Ishikawa (cell line): ENCODE measurements at regions not wholly inside any gene's neighbourhood (a gene's known extent, or its start where the extent isn't known, plus 50 kb on each side); places are given as distances from the start of the nearest gene placed in this dataset.

Experiments
- CEBPB ChIP-seq: IDR thresholded peaks from 2 replicates; pipeline ENCODE4 v1.6.1; 2012
- CREB1 ChIP-seq: IDR thresholded peaks from 2 replicates; pipeline ENCODE4 v1.6.1; 2012; ENCODE audit warnings: low read depth
- EP300 ChIP-seq: IDR thresholded peaks from 2 replicates; pipeline ENCODE4 v1.6.1; 2012; ENCODE audit warnings: borderline replicate concordance
- NFIC ChIP-seq: IDR thresholded peaks from 2 replicates; pipeline ENCODE4 v1.6.1; 2012
- RAD21 ChIP-seq: IDR thresholded peaks from 2 replicates; pipeline ENCODE4 v1.6.1; 2012; ENCODE audit warnings: low read depth
- REST ChIP-seq: IDR thresholded peaks from 2 replicates; pipeline ENCODE4 v1.6.1; 2012; ENCODE audit warnings: low read depth, mild to moderate bottlenecking
- TAF1 ChIP-seq: IDR thresholded peaks from 2 replicates; pipeline ENCODE4 v1.6.1; 2012; ENCODE audit warnings: low read depth, mild to moderate bottlenecking
- TCF12 ChIP-seq: IDR thresholded peaks from 2 replicates; pipeline ENCODE4 v1.6.1; 2012; ENCODE audit warnings: low read depth
- TEAD4 ChIP-seq: IDR thresholded peaks from 2 replicates; pipeline ENCODE4 v1.6.1; 2012
- USF1 ChIP-seq: IDR thresholded peaks from 2 replicates; pipeline ENCODE4 v1.6.1; 2012
- YY1 ChIP-seq: IDR thresholded peaks from 2 replicates; pipeline ENCODE4 v1.6.1; 2012; ENCODE audit warnings: low read depth
- ZBTB7A ChIP-seq: IDR thresholded peaks from 2 replicates; pipeline ENCODE4 v1.6.1; 2012; ENCODE audit warnings: low read depth

- TF ChIP-seq REST (no peak), EP300 (no peak), YY1 (no peak), ZBTB7A (no peak), TEAD4 (no peak), TCF12 (no peak), RAD21 (no peak), CEBPB (no peak), CREB1 (no peak), NFIC (no peak), TAF1 (no peak), USF1 (no peak)
Observed at GRCh38 chr6:134455319-134455718, 137.4 kb upstream of the SGK1 start.
